Left ventricle myocardium inferior (tissue), 1 donor: ENCODE measurements at regions not wholly inside any gene's neighbourhood (a gene's known extent, or its start where the extent isn't known, plus 50 kb on each side); places are given as distances from the start of the nearest gene placed in this dataset.

Source experiments
- DNase-seq: peaks from one replicate; pipeline ENCODE4 v3.0.0-alpha.2; 2020
- H3K27ac ChIP-seq: fragments of 200-600 bp; replicated peaks from 2 replicates; pipeline ENCODE4 v1.8.0; 2021
- H3K27me3 ChIP-seq: fragments of 200-600 bp; 2 replicates; pipeline ENCODE4 v1.8.0; 2021; ENCODE audit warnings: low read depth
- H3K36me3 ChIP-seq: fragments of 200-600 bp; 2 replicates; pipeline ENCODE4 v1.8.0; 2021
- H3K4me1 ChIP-seq: fragments of 200-600 bp; 2 replicates; pipeline ENCODE4 v1.8.0; 2021
- H3K4me3 ChIP-seq: fragments of 200-600 bp; 2 replicates; pipeline ENCODE4 v1.8.0; 2021; ENCODE audit warnings: mild to moderate bottlenecking, moderate library complexity
- H3K9me3 ChIP-seq: fragments of 200-600 bp; replicated peaks from 2 replicates; pipeline ENCODE4 v1.8.0; 2021
- intact Hi-C: fragments of 100-400 bp; cut with micrococcal nuclease; formaldehyde crosslinking; loops from one replicate; pipeline ENCODE4 v1.11.0; 2022
- TF ChIP-seq, protein P1 (sequence below): fragments of 200-600 bp; IDR thresholded peaks from 2 replicates; pipeline ENCODE4 v1.8.0; 2021; ENCODE audit warnings: antibody characterized with exemption, mild to moderate bottlenecking, borderline replicate concordance
- donor health status: DM: no; HTN: yes; CAD: no; lungs with severe emphysema.

DNA sequence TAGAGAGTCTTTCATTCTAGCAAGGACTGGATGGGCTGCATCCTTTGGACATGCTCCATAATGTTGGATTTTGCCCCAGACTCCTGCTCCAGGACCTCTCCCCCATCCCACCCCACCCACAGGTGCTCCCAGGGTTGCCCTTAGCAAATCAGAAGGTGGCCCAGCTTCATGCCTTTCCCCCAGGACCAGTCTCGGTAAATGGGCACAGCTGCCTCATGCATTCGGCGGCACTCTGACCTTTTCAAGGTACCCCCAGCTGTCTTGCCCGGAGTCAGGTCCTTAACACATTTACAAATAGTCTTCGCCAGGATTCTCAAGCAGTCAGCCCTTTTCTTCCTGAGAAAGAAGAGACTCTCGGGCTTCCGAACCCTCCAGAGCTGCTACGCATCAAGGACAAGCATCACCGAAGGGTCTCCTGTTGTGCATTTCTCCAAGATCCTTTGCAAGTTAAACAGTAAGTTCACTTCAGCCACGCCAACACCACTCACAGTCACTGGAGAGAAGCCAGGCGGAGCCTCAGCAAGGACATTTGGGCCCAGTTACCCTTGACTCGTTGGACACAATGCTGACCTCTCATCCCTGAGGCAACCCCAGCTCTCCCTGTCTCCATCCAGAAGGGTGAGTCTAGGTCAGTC, 287.8 kb downstream of the FAM43A start:
- Histone ChIP-seq H3K4me1 (peaks cover 21% of the 10 kb centered on the region), H3K36me3 (no peaks in the 10 kb centered on the region), H3K27me3 (no peaks in the 10 kb centered on the region), H3K9me3 (peaks cover 7% of the 10 kb centered on the region), H3K27ac (no peak overlapping the region), H3K4me3 (no peak overlapping the region)
- intact Hi-C loops, result no loop called here
- TF ChIP-seq, protein P1, sequence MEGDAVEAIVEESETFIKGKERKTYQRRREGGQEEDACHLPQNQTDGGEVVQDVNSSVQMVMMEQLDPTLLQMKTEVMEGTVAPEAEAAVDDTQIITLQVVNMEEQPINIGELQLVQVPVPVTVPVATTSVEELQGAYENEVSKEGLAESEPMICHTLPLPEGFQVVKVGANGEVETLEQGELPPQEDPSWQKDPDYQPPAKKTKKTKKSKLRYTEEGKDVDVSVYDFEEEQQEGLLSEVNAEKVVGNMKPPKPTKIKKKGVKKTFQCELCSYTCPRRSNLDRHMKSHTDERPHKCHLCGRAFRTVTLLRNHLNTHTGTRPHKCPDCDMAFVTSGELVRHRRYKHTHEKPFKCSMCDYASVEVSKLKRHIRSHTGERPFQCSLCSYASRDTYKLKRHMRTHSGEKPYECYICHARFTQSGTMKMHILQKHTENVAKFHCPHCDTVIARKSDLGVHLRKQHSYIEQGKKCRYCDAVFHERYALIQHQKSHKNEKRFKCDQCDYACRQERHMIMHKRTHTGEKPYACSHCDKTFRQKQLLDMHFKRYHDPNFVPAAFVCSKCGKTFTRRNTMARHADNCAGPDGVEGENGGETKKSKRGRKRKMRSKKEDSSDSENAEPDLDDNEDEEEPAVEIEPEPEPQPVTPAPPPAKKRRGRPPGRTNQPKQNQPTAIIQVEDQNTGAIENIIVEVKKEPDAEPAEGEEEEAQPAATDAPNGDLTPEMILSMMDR, result no peak
- DNase-seq, result no peak

GRCh38 chr3:194974468-194975135, 288.9 kb downstream of the FAM43A start:
- intact Hi-C loops, result no loop called here
- peaks cover 21% of the 10 kb centered on the region for H3K4me1 ChIP-seq
- TF ChIP-seq, protein P1, result no peak
- no peak overlapping the region for H3K4me3 ChIP-seq
- H3K9me3 ChIP-seq, result peaks cover 7% of the 10 kb centered on the region
- no peaks in the 10 kb centered on the region for H3K27me3 ChIP-seq
- H3K36me3 ChIP-seq, result no peaks in the 10 kb centered on the region
- no peak overlapping the region for H3K27ac ChIP-seq
- DNase-seq, result no peak

DNA sequence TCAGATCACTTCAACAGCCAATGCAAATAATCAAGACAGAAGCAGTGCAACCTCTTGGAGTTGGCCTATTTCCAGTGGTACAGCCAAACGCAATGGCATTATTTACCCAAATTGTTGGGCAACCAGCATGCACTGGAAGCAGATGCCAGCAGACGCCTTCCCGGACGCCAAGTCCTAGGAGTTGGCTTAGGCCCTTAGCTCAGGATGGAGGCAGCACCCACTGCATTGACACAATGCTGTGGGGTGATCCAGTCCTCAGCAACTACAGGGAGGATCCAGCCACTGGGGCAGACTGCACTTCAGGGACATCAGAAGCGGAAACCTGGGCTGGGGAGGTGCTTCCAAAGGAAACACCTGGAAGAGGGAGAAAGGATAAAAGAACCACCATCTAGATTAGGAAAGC, 290.4 kb downstream of the FAM43A start:
- intact Hi-C loops, result no loop called here
- no peaks in the 10 kb centered on the region for H3K9me3 ChIP-seq
- TF ChIP-seq, protein P1, result no peak
- H3K4me1 ChIP-seq, result peaks cover 21% of the 10 kb centered on the region
- H3K27ac ChIP-seq, result no peak overlapping the region
- H3K36me3 ChIP-seq, result no peaks in the 10 kb centered on the region
- no peaks in the 10 kb centered on the region for H3K27me3 ChIP-seq
- no peak for DNase-seq
- no peak overlapping the region for H3K4me3 ChIP-seq

GRCh38 chr3:194976874-194977273, 291.2 kb downstream of the FAM43A start:
- Histone ChIP-seq H3K4me3 (no peak overlapping the region), H3K27ac (no peak overlapping the region), H3K27me3 (no peaks in the 10 kb centered on the region), H3K9me3 (peaks cover 8% of the 10 kb centered on the region), H3K36me3 (no peaks in the 10 kb centered on the region), H3K4me1 (peaks cover 21% of the 10 kb centered on the region)
- intact Hi-C loops, result no loop called here
- no peak for DNase-seq
- TF ChIP-seq, protein P1, result no peak

DNA sequence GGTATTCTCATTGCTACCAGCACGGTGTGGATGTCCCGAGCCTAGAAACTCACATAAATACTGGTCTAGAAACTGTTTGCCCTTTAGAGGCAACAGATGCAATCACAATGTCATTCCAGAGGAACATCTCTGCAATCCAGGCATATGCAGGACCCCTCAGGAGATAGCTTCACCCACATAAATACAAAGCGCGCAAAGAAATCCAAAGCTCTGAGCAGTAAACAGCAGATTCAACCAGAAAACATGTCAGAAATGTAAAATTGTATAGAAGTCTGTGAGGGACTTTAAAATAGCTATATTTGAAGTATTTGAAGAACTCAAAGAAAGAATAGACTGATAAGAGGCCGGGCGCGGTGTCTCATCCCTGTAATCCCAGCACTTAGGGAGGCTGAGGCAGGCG, 291.7 kb downstream of the FAM43A start:
- H3K4me1 ChIP-seq, result peaks cover 17% of the 10 kb centered on the region
- no peak overlapping the region for H3K27ac ChIP-seq
- TF ChIP-seq, protein P1, result no peak

More for the DNA sequence above, 291.7 kb downstream of the FAM43A start:
- DNase-seq, result no peak
- Histone ChIP-seq H3K36me3 (no peaks in the 10 kb centered on the region), H3K27me3 (no peaks in the 10 kb centered on the region), H3K9me3 (peaks cover 13% of the 10 kb centered on the region), H3K4me3 (no peak overlapping the region)
- intact Hi-C loops, result no loop called here
